NCI-H2107 (cell line): ENCODE measurements at regions not wholly inside any gene's neighbourhood (a gene's known extent, or its start where the extent isn't known, plus 50 kb on each side); places are given as distances from the start of the nearest gene placed in this dataset.
"Not testable (repeated sequence)": the region's sequence is repeated elsewhere in the genome, so short reads cannot be mapped to it uniquely, and the experiment has no call there.

ENCODE experiments used
- DNase-seq: peaks from one replicate; lab custom pipeline; 2025; lab: John Stamatoyannopoulos, UW

DNA sequence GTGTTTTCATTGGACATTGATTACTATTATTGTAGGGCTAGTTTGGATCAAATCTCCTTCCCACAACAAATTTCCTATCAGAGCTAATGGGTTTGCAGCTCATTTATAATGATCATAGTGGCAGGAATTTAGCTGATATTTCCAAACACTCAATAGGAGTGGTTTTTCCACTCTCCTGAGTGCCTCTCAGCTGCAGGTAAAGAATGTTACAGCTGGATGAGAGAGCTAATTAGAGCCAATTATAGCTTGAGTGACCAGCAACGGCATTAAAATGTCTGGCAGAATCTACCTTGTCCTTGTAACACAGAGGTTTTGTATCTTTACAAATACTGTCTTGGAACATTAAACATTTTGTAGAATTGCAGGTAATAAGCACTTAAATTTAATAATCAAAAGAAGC is 602.8 kb upstream of the EPHA5 start:
- no peak for DNase-seq

DNA sequence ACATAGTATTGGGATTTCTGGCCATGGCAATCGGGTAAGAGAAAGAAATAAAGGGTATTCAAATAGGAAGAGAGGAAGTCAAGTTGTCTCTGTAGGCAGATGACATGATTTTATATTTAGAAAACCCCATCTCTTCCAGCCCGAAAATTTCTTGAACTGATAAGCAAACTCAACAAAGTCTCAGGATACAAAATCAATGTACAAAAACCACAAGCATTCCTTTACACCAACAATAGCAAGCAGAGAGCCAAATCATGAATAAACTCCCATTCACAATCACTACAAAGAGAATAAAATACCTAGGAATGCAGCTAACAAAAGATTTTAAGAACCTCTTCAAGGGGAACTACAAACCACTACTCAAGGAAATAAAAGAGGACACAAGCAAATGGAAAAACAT is 600.1 kb upstream of the EPHA5 start:
- not testable (repeated sequence) for DNase-seq

DNA sequence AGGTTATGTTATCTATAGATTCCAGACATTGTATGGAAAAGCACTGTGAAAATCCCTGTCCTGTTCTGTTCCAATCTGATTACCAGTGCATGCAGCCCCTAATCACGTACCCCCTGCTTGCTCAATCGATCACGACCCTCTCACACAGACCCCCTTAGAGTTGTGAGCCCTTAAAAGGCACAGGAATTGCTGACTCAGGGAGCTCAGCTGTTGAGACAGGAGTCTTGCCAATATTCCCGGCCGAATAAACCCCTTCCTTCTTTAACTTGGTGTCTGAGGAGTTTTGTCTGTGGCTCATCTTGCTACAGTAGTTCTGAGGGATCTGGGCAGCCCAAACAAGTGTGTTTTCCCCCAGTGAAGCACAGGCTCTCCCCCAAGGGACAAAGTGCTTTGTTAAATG is 596.3 kb upstream of the EPHA5 start:
- not testable (repeated sequence) for DNase-seq

DNA sequence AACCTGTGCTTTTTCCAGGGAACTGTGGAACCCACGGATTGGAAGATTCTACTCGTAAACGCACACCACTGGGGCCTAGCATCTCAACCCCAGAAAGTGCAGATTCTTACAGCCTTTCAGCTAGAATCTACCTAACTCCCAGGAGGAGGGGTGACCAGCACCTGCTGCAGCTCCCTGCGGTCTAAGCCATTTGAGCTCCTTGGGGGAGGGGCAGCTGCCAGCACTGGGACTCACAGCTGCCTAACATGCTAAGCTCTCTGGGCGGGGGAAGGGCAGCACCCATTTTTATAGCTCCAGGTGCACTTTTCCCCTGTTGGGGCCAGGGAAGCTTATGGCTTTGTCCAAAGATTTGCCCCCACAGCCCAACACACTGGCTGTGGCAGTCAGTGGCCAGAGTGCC is 595.7 kb upstream of the EPHA5 start:
- peak; percentile 40 for DNase-seq

DNA sequence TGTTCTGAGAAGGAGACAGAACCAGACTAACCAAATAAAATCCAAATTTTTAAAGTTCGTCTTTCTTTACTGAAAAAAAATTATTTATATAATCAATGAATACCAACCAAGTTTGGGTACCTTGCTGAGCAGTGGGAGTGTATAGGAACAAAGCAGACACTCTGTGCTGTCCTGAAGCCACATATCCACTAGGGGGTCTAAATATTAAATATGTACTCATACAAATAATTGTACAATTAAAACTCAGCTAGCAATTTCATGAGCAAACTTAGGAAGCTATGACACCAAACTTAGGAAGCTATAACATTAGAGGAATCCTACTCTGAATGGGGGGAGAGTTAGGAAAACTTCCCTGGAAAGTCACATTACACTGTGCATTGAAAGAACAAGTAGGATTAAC is 582.0 kb upstream of the EPHA5 start:
- DNase-seq, result no peak

DNA sequence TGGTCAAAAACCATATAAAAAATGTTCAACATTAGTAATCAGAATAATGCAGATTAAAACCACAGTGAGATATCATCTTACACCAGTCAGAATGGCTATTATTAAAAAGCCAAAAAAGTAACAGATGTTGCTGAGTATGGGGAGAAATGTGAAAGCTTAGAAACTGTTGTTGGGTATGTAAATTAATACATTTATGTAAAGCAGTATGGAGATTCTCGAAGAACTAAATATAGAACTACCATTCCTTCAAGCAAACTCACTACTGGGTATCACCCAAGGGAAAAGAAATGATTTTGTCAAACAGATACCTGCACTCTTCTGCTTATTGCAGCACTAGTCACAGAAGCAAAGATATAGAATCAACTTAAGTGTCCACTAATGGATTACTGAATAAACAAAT is 576.4 kb upstream of the EPHA5 start:
- no peak for DNase-seq

DNA sequence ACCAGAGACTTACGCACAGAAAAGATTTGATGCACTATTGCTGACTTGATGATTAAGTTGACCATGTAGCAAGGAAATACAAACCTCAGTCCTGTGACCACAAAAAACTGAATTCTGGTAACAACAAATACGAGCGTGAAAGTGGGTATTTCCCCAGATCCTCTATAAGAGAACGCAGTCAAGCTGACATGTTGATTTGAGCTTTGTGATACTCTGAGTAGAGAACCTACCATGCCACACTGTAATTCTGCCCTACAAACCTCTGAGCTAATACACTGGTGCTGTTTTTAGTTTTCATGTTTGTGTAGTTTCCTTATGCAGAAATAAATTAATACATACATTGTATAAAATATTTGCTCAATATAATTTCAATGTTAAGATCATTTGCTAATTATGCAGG is 565.6 kb upstream of the EPHA5 start:
- DNase-seq, result no peak

DNA sequence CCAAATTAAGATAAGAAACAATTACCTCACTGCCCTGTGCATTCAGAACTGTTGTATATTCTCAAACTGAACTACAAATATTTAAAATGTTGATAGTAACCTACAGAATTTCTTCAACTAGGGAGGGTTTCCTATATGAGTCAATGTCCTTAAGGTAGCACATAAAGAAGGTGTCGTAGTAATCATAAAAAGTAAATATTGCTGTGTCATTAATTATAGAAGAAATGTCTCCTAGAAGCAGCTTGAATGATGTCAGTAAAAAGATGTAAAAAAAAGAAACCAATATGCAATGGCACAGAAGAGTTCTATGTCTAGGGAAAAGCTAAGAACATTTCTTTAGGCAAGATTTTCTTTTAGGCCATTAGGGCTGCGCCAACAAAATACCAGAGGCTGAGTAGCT is 559.6 kb upstream of the EPHA5 start:
- no peak for DNase-seq

DNA sequence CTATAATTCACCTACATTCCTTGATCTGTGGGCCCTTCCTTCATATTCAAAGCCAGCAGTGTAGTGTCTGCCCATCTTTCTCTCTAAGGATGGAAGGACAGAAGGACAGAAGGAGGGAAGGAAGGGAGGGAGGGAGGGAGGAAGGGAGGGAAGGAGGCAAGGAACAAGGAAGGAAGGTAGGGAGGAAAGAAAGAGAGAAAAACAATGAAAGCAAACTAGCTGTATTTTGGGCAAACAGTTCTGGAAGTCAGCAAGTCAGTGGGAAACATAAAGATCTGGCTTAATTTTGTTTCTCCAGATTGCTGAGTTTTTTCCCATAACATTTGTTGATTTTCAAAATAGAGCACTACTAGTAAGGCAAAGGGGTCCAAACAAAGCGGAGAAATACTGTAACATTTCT is 555.2 kb upstream of the EPHA5 start:
- DNase-seq, result no peak

DNA sequence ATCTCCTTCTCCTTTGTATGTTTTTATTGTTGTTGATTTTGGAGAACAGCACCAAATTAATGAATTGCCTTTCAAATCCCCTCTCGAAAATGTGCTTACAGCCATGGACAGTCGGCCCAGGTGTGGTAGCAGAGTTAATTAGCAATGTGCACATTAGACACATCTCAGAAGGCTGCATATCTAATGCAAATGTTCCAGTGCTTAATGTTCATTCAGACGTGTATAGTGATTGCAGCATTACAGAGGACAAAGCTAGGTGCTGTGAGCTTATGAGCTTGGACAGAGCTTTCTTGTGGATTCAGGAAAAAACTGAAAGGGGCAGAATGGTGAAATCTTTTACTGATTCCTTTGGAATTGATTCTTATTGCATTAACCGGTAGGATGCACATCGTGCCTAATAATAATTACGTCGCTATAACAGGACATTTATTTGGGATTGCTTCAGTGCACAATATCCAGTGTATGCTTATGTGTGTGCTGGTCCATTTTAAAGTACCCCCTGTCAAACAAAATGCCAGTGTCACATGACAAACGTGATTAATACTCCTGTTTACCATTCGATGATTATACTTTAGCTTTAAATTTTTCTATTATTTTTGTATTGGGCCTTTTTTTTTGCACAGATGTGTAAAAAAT is 552.9 kb upstream of the EPHA5 start:
- DNase-seq, result no peak

DNA sequence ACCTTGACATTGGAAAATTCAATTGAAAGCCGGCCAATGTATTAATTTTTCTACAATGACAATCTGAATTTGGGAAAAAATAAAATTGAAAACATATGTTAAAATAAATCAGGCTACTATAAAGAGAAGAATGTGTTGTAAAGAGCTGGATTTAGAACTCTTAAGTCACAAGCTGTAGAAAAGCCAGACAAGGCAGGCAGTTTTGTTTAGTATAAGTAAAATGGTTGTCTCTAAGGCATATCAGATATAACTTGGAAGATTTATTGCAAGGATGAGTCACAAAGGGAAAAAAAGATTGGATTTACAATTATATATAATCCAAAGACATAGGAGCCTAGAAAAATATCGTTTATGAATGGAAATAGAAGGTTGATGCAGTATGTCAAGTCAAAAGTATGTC is 549.1 kb upstream of the EPHA5 start:
- DNase-seq, result no peak

DNA sequence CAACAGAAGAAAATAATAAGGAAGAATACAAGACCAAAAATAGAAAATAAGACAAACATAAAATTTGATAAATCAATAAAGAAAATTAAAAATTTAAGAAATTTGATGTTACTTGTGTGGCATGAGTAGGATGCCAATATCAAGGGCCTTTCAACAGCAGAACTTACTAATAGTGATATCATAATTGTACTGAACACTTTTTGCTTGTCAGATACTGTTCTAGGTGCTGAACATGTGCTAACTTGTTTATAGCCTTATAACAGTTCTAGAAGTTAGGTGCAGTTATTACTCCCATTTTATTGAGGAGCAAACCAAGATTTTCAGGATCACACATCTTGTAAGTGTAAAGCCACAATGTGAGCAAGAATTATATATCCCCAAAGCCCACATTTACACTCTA is 546.0 kb upstream of the EPHA5 start:
- DNase-seq, result no peak

DNA sequence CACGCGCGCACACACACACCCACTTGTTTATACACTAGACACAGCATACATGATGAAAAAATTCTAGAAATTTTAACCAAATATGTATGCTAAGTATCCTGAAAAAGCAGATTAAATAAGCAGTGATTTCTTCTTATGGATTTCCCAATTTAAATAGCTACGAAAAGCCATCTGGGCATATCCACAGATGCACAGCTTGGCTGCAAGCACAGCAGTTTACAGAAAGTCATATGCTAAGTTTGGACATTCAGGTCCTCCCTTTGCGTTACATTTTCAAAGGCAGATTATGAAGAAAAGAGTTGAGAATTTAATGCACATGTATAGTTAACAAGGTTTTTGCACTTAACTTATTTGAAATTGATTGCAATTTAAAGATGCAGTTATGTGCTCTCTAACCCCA is 542.2 kb upstream of the EPHA5 start:
- no peak for DNase-seq

DNA sequence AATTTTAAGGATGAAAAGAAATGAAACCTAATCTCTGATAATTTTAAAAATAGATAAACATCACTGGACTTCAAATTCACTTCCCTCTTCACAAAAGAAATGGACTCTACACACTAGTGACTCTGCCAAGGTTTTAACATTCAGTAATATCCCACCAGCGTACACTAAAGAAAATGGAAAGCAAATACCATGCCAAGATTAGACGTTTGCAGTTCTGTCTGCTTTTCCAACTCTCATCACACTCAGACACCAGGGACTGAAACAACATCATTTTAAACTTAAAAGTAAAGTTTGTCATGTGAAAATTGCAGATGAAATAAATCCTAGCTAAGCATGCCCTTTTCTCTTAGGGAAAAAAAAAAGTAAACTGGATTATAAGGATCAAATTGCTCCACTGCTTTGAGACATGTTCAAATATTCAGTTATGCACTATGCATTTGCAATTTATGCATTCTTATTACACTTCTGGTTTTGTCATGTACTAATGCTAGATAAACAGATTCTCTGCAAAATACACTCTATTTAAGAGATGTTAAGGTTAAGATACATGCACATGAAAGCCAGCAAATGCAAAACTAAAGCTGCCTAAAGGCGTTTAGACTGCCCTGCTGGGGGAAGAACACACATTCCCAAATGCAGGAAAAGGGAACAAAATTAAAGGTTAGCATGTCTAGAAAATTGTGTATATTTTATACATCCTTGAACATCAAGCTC is 534.4 kb upstream of the EPHA5 start:
- no peak for DNase-seq

DNA sequence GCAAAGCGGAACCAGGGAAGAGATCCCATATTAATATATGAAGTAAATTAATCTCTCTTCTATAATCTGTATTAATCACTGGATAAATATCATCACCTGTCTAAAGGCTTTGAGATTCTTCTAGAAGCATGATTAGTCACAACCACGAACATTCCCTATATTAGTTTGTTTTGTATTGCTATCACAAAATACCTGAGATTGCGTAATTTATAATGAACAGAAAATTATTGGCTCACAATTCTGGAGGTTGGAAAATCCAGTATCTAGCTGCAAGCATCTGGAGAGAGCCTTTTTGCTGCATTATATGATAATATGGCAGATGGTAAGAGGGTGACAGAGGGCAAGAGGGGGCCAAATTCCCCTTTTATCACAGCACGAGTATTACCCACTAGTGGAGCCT is 532.6 kb upstream of the EPHA5 start:
- no peak for DNase-seq

DNA sequence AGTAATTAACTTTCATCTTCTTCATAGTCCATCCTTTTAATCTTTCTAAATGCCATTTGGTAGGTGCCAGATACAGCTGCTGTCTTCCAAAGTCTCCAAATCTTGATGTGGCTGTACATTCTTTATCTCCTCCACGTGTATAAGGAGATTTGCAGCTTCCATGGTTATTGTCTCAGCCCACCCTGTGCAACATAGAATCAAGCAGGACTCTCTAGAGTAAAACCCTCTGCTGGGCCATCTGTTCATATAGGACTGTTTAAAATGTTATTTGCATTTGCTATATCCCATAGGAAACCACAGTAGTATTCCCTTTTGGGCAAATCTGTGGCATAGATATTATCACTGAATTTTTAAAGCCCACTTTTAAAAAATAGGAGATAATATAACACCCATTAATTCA is 527.2 kb upstream of the EPHA5 start:
- no peak for DNase-seq

DNA sequence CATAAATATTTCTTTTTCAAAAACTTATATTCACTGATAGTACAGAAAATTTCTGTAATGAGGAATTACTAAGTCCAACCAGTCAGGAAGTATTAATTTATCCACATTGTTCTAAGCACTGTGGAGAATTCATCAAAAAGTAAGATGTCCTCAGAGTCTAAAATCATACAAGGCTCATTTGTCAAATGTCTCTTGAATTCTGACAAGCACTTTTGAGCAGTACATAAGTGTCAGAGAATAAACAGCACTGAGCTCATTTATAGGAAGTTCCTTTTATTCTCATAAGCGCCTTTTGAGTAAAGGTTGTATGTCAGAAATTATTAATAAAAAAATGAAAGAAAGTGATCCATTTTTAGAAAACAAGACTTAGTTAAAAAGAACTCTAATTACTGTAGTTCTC is 523.2 kb upstream of the EPHA5 start:
- no peak for DNase-seq

DNA sequence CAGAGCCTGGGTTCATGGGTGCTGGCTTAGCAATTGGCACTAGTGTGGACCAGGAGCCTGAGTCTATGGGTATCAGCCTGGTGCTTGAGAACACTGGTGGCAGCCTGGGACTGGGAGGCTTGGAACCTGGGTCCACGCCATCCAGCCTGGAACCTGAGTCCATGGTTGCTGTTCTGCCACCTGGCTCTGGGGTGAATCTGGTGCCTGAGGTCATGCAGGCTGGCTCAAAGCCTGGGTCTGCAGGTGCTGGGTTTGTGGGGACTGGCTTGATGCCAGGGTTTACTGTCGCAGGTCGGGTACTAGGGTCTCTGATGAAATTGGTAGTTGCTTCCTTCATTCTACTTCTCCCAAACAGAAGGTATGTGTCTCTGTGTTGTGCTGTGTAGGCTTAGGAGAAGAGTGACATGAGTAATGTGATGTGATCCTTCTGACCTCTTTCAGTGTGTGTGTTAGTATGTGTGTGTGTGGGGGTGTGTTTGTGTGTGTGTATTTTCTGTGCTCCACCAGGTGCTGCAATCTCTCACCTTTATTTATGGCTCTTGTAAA is 517.0 kb upstream of the EPHA5 start:
- peak; percentile 24 for DNase-seq

DNA sequence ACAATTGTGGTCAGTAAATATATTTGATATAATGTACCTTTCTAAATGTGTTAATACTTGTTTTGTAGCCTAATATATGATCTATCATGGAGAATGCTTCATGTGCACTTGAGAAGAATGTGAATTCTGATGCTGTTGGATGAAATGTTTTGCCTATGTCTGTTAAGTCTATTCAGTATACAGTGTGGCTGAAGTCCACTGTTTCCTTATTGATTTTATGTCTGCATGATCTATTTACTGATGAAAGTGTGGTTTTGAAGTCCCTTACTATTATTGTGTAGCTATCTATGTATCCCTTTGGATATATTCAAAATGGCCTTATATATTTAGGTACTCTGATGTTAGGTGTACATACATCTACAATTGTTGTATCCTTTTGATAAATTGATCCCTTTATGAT is 515.8 kb upstream of the EPHA5 start:
- DNase-seq, result no peak

DNA sequence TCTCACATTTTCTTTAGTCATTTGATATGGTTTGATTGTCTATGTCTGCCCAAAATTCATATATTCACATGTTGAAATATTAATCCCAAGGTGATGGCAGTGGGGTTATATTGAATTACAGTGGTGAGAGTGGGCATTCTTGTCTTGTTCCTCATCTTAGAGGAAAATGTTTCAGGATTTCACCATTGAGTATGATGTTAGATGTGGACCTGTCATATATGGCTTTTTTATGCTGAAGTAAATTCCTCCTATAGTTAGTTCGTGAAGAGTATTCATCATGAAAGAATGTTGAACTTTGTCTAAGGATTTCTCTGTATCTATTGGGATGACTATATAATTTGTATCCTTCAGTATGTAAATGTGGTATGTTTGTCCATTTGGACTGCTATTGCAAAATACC is 512.3 kb upstream of the EPHA5 start:
- DNase-seq, result no peak

DNA sequence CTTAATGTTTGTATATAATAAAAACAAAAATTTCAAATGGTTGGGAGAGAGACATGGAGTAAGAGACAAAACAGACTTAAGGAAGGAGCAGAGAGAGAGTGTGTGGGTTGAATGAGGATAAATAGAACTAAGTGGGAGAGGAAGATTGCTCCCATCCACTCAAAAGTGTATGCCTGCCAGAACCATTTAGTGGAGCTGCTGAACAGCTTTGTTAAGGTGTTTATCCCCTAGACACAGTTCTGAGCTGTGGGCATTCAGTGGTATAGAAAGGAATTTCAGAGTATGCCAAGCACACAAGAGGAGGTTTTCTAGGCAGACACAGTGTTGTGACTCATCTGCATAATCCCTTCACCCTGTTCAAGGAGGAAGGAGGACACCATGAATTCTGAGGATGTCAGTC is 508.6 kb upstream of the EPHA5 start:
- no peak for DNase-seq

DNA sequence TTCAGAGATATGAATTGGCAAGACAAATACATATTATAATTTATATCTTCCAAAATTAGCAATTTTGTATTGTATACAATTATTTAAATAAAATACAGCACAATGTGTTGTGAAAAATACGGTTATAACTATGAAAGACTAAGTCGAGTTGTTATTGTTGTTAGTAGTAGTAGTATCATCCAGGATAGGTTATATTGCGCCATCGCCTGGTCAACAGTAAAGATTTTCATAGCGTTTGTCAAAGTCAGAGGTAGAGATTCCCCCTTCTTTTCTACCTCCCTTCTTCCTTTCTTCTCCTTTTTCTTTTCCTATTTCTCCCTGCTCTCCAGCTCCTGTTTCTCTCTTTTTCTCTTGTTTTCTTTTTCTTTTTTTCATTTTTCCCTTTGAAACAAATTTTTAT is 499.1 kb upstream of the EPHA5 start:
- no peak for DNase-seq

DNA sequence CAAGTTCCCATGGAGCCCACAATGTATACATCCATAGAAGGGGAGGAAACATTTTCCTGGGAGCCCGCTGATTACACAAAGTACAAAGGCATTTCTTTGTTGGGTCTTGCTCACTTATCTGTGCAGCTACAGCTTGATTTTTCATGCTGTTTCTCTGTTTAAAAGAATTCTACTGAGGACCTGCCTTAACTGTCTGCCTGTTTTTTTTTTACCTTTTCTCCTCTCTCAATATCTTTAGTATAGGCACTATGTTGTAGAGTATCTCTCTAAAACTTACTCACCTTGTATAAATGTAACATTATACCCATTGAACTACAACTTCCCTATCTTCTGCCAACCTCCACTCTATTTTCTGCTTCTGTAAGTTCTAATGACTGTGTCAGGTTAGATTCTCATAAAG is 494.6 kb upstream of the EPHA5 start:
- no peak for DNase-seq

DNA sequence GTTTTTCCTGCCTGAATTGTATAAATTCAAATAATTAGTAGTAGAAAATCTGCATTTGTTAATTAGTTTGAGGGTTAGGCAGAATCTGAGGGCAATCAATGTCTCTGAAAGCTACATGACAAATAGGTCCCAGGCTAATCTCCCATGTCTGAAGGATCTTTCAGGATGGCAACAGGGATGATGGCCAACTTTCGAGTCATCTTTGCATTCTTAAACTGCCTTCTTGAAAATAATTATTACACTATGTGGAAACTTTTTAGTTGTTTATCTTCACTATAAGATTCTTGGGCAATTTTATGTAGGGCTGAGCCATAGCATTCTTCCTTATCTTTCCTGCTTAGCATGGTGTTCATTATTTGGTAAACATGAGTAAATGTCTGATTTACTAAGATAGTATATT is 490.3 kb upstream of the EPHA5 start:
- DNase-seq, result no peak
